ENCODE measurements at regions not wholly inside any gene's neighbourhood (a gene's known extent, or its start where the extent isn't known, plus 50 kb on each side); places are given as distances from the start of the nearest gene placed in this dataset.

DNA sequence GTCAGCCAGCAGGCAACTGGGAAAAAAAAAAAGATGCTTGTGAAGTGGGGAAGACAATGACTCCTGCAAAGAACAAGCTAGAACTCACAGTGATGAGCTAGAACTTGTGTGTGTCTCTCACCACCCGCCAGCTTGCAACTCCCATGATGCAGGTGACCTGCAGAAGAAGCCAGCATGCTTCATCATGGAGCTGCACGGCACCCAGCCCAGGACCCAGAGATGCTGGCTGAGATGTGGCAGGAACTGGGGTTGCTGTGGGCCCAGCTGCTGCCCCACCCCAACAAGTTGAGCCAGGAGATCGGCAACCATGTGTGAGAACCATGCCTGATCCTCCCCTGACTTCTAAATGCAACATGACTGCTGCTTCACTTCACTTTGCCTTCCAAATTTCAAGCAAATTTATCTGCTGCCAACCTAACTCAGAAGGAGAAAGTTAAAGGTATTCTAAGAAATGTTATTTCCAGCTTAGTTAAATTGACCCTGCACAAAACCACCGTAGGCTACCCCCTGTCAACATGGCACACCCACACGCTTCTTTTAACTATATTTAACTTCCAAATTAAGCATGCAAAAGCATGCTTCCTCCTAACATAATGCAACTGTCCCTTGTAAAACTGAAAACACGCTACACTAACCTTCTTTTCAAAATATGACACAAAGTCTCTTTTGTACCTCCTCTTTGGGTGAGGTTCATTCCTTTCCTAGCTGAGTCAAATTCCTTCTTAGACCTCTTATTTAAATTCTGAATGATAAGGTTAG lies 166.0 kb upstream of the IGSF21 start:
- H3K9me3 Mint-ChIP-seq (ENCODE audit: unreplicated experiment) = peaks cover 3% of the 10 kb centered on the region
- intact Hi-C loops (cut with micrococcal nuclease; ENCODE audit: unreplicated experiment) = no loop called here
- Histone ChIP-seq H3K4me3 (ENCODE audit: low read depth, low read length) (no peak overlapping the region), H3K27me3 (replicated peaks; ENCODE audit: control insufficient read depth, insufficient read depth, low read length) (no peaks in the 10 kb centered on the region), H3K9me3 (no peaks in the 10 kb centered on the region), H3K36me3 (ENCODE audit: control insufficient read depth, insufficient read depth, low read length) (no peaks in the 10 kb centered on the region), H3K4me1 (no peaks in the 10 kb centered on the region)
- DNase-seq = no peak
- H3K36me3 Mint-ChIP-seq (ENCODE audit: insufficient read depth, unreplicated experiment) = no peaks in the 10 kb centered on the region
- H3K4me3 Mint-ChIP-seq (ENCODE audit: unreplicated experiment) = no peak overlapping the region
- H3K4me1 Mint-ChIP-seq (ENCODE audit: low read depth, unreplicated experiment) = peaks cover 2% of the 10 kb centered on the region
- no peak overlapping the region for H3K27ac Mint-ChIP-seq (ENCODE audit: unreplicated experiment)
- ChIA-PET POLR2A (no interaction called here), CTCF (no interaction called here)
- TF ChIP-seq, protein P1, sequence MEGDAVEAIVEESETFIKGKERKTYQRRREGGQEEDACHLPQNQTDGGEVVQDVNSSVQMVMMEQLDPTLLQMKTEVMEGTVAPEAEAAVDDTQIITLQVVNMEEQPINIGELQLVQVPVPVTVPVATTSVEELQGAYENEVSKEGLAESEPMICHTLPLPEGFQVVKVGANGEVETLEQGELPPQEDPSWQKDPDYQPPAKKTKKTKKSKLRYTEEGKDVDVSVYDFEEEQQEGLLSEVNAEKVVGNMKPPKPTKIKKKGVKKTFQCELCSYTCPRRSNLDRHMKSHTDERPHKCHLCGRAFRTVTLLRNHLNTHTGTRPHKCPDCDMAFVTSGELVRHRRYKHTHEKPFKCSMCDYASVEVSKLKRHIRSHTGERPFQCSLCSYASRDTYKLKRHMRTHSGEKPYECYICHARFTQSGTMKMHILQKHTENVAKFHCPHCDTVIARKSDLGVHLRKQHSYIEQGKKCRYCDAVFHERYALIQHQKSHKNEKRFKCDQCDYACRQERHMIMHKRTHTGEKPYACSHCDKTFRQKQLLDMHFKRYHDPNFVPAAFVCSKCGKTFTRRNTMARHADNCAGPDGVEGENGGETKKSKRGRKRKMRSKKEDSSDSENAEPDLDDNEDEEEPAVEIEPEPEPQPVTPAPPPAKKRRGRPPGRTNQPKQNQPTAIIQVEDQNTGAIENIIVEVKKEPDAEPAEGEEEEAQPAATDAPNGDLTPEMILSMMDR (IDR thresholded peaks at IDR 0.05; ENCODE audit: insufficient read depth in 1 of 2, low read depth in 1 of 2, low read length in 1 of 2, severe bottlenecking in 1 of 2, unreplicated experiment in 1 of 2) = no peak
- peaks cover 3% of the 10 kb centered on the region for H3K27me3 Mint-ChIP-seq (ENCODE audit: insufficient read depth, unreplicated experiment)
- no TSS peak for BruUV-seq (replicated peaks)

DNA sequence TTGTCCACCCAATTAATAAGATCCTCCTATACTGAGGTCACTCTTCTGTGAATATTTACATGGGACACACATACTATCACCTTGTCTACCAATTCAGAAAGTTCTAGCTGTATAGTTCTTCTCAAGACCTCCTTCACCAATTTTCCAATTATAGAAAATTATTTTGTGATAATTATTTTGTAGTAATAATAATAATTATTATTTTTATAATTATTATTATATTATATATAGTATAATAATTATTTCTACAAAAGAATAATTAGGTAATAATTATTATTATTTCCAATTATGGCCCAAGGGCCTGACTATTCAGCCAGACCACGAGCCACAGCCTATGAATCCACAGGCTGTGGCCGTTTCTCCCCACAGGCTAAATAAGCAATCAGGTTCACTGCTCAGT lies 164.1 kb upstream of the IGSF21 start:
- ChIA-PET CTCF (no interaction called here), POLR2A (no interaction called here)
- Mint-ChIP-seq H3K4me1 (ENCODE audit: low read depth, unreplicated experiment) (no peaks in the 10 kb centered on the region), H3K27me3 (ENCODE audit: insufficient read depth, unreplicated experiment) (peaks cover 7% of the 10 kb centered on the region), H3K36me3 (ENCODE audit: insufficient read depth, unreplicated experiment) (no peaks in the 10 kb centered on the region), H3K4me3 (ENCODE audit: unreplicated experiment) (no peak overlapping the region), H3K9me3 (ENCODE audit: unreplicated experiment) (no peaks in the 10 kb centered on the region), H3K27ac (ENCODE audit: unreplicated experiment) (no peak overlapping the region)
- H3K4me1 ChIP-seq = no peaks in the 10 kb centered on the region
- no peaks in the 10 kb centered on the region for H3K36me3 ChIP-seq (ENCODE audit: control insufficient read depth, insufficient read depth, low read length)
- H3K9me3 ChIP-seq = no peaks in the 10 kb centered on the region
- TF ChIP-seq, protein P1 (IDR thresholded peaks at IDR 0.05; ENCODE audit: insufficient read depth in 1 of 2, low read depth in 1 of 2, low read length in 1 of 2, severe bottlenecking in 1 of 2, unreplicated experiment in 1 of 2) = no peak
- H3K27me3 ChIP-seq (replicated peaks; ENCODE audit: control insufficient read depth, insufficient read depth, low read length) = no peaks in the 10 kb centered on the region
- intact Hi-C loops (cut with micrococcal nuclease; ENCODE audit: unreplicated experiment) = no loop called here
- no peak overlapping the region for H3K4me3 ChIP-seq (ENCODE audit: low read depth, low read length)
- BruUV-seq (replicated peaks) = no TSS peak
- no peak for DNase-seq

DNA sequence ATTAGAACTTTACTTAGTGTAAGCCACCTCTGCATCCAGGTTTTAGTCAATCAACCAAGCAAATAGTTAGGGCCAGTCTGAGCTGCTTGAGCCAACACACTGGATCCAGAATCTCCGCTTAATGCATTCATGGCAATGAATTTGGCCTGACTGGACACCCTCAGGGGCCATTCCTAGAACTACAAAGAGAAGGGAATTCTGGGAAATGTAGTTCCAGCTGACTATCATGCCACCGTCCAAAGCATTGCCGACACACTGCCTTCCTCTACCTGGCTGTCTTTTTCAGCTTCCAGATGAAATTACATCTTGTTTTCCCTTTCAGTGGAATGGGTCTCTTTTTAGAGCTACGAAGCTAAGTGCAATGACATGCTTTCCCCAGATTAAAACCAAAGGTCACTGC lies 163.0 kb upstream of the IGSF21 start:
- no peak for DNase-seq
- BruUV-seq (replicated peaks) = no TSS peak
- Histone ChIP-seq H3K4me1 (no peaks in the 10 kb centered on the region), H3K36me3 (ENCODE audit: control insufficient read depth, insufficient read depth, low read length) (no peaks in the 10 kb centered on the region), H3K27me3 (replicated peaks; ENCODE audit: control insufficient read depth, insufficient read depth, low read length) (no peaks in the 10 kb centered on the region), H3K9me3 (no peaks in the 10 kb centered on the region), H3K4me3 (ENCODE audit: low read depth, low read length) (no peak overlapping the region)
- Mint-ChIP-seq H3K9me3 (ENCODE audit: unreplicated experiment) (no peaks in the 10 kb centered on the region), H3K27ac (ENCODE audit: unreplicated experiment) (no peak overlapping the region), H3K4me3 (ENCODE audit: unreplicated experiment) (no peak overlapping the region), H3K4me1 (ENCODE audit: low read depth, unreplicated experiment) (no peaks in the 10 kb centered on the region), H3K36me3 (ENCODE audit: insufficient read depth, unreplicated experiment) (no peaks in the 10 kb centered on the region), H3K27me3 (ENCODE audit: insufficient read depth, unreplicated experiment) (peaks cover 12% of the 10 kb centered on the region)
- TF ChIP-seq, protein P1 (IDR thresholded peaks at IDR 0.05; ENCODE audit: insufficient read depth in 1 of 2, low read depth in 1 of 2, low read length in 1 of 2, severe bottlenecking in 1 of 2, unreplicated experiment in 1 of 2) = no peak
- POLR2A ChIA-PET = no interaction called here
- intact Hi-C loops (cut with micrococcal nuclease; ENCODE audit: unreplicated experiment) = no loop called here
- CTCF ChIA-PET = no interaction called here

All from Caco-2 (cell line).